Keratinocyte (primary cell): ENCODE measurements at regions not wholly inside any gene's neighbourhood (a gene's known extent, or its start where the extent isn't known, plus 50 kb on each side); places are given as distances from the start of the nearest gene placed in this dataset.

Experiments used
- DNase-seq: peaks from one replicate; pipeline ENCODE4 v3.0.0-alpha.2; 2011; ENCODE audit warnings: low read depth, missing footprints, low spot score
- FAIRE-seq: peaks from 2 replicates; lab custom pipeline; 2011; peaks lifted over from hg19 to GRCh38; lab: Jason Lieb, UNC
- H2AFZ ChIP-seq: 2 replicates; pipeline ENCODE4 v1.6.0; 2012; ENCODE audit warnings: low read length, control low read depth, inconsistent platforms; ENCODE audit not compliant: control insufficient read depth
- H3K27ac ChIP-seq: 2 replicates; pipeline ENCODE4 v1.5.1; 2011; ENCODE audit warnings: low read length; ENCODE audit not compliant: control insufficient read depth, insufficient read depth
- H3K27me3 ChIP-seq: 3 replicates; pipeline ENCODE4 v1.6.0; 2011; ENCODE audit warnings: low read length; ENCODE audit not compliant: control insufficient read depth, insufficient read depth; ENCODE audit errors: extremely low read depth
- H3K36me3 ChIP-seq, 2 experiments: 2 replicates in 1 of 2; 3 replicates in 1 of 2; pipeline ENCODE4 v1.5.1; 2011; ENCODE audit warnings: low read length in 2 of 2, mild to moderate bottlenecking in 1 of 2; ENCODE audit not compliant: control insufficient read depth in 2 of 2, insufficient read depth in 2 of 2; ENCODE audit errors: extremely low read depth in 1 of 2
- H3K4me1 ChIP-seq: 3 replicates; pipeline ENCODE4 v1.5.1; 2011; ENCODE audit warnings: low read length; ENCODE audit not compliant: control insufficient read depth, insufficient read depth; ENCODE audit errors: extremely low read depth
- H3K4me2 ChIP-seq: 3 replicates; pipeline ENCODE4 v1.6.0; 2011; ENCODE audit warnings: low read depth, low read length; ENCODE audit not compliant: control insufficient read depth, insufficient read depth; ENCODE audit errors: extremely low read depth
- H3K4me3 ChIP-seq, 3 experiments: fragments of 200-600 bp in 1 of 3; sonication (generic) in 1 of 3; 2 replicates in 2 of 3; 3 replicates in 1 of 3; pipeline ENCODE4 v1.5.1; 2011 to 2016; ENCODE audit warnings: low read length in 3 of 3, mild to moderate bottlenecking in 3 of 3, control low read depth in 2 of 3, inconsistent platforms in 1 of 3, low read depth in 1 of 3, mixed read lengths in 1 of 3, mixed run types in 1 of 3, moderate library complexity in 1 of 3; ENCODE audit not compliant: control insufficient read depth in 2 of 3, insufficient read depth in 2 of 3; ENCODE audit errors: extremely low read depth in 1 of 3
- H3K79me2 ChIP-seq: 2 replicates; pipeline ENCODE4 v1.6.0; 2012; ENCODE audit warnings: low read length; ENCODE audit not compliant: control insufficient read depth, insufficient read depth
- H3K9ac ChIP-seq: 3 replicates; pipeline ENCODE4 v1.6.0; 2011; ENCODE audit warnings: low read length; ENCODE audit not compliant: control insufficient read depth, insufficient read depth; ENCODE audit errors: extremely low read depth
- H3K9me1 ChIP-seq: 3 replicates; pipeline ENCODE4 v1.6.0; 2011; ENCODE audit warnings: low read length; ENCODE audit not compliant: control insufficient read depth, insufficient read depth; ENCODE audit errors: extremely low read depth
- H3K9me3 ChIP-seq: 2 replicates; pipeline ENCODE4 v1.5.1; 2012; ENCODE audit warnings: low read depth, low read length; ENCODE audit not compliant: control insufficient read depth
- H4K20me1 ChIP-seq: 3 replicates; pipeline ENCODE4 v1.6.0; 2011; ENCODE audit warnings: low read length; ENCODE audit not compliant: control insufficient read depth, insufficient read depth; ENCODE audit errors: extremely low read depth
- CTCF ChIP-seq, 3 experiments: IDR thresholded peaks in 1 of 3; conservative IDR thresholded peaks in 1 of 3; optimal IDR thresholded peaks in 1 of 3; 2 replicates in 2 of 3; 3 replicates in 1 of 3; pipeline versions ENCODE3 to v1.5.1; 2011; ENCODE audit warnings: low read length in 3 of 3, mild to moderate bottlenecking in 3 of 3, moderate library complexity in 2 of 3, control low read depth in 1 of 3, inconsistent platforms in 1 of 3; ENCODE audit not compliant: insufficient read depth in 2 of 3; ENCODE audit errors: extremely low read depth in 1 of 3
- EZH2 ChIP-seq: IDR thresholded peaks from one replicate; pipeline ENCODE4 v1.6.1; 2012; ENCODE audit warnings: inconsistent platforms, mild to moderate bottlenecking, low read length, moderate library complexity
- dilution Hi-C: fragments of 300-500 bp; cut with MboI; formaldehyde crosslinking; loops from one replicate; pipeline ENCODE4 v1.7.0; 2020; ENCODE audit warnings: low sequenced_read_pairs; ENCODE audit not compliant: extremely low pct_ligation_motif_present

DNA sequence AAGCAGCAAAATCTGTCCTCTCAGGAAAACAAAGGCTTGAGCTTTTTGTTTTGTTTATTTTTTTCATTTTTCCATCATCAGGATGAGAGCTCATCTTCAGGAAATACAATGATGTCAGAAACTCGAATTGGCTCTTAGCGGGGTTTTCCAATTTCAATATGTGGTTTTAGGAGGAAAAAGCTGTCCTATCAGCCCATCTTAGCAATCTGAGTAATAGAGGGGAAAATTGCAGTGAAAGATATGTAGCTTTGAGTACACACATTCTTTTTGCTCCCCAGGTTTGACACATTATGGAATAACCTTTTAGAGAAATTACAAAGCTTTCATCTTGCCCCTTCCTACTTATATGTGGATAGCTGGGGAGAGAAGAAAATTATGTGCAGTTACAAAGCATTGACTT, 113.6 kb upstream of the MYO3A start:
- DNase-seq (no peak), FAIRE-seq (no peak)
- no peaks in the 10 kb centered on the region for H3K79me2 ChIP-seq
- dilution Hi-C loops = no loop called here
- no peaks in the 10 kb centered on the region for H4K20me1 ChIP-seq
- H2AFZ ChIP-seq = no peak overlapping the region
- no peak for TF ChIP-seq CTCF (optimal IDR thresholded peaks at IDR 0.05 in 1 of 3, IDR thresholded peaks at IDR 0.05 in 1 of 3, conservative IDR thresholded peaks at IDR 0.05 in 1 of 3; ENCODE audit: extremely low read depth in 1 of 3, insufficient read depth in 2 of 3, low read length in 3 of 3)
- H3K27ac ChIP-seq = no peak overlapping the region
- H3K27me3 ChIP-seq = no peaks in the 10 kb centered on the region
- no peaks in the 10 kb centered on the region for H3K4me1 ChIP-seq
- H3K9me1 ChIP-seq = no peaks in the 10 kb centered on the region
- H3K36me3 ChIP-seq = no peaks in the 10 kb centered on the region
- no peaks in the 10 kb centered on the region for H3K9me3 ChIP-seq
- no peak overlapping the region for H3K4me2 ChIP-seq
- H3K4me3 ChIP-seq = no peak overlapping the region
- no peak overlapping the region for H3K9ac ChIP-seq

GRCh38 chr10:25820874-25821273, 113.2 kb upstream of the MYO3A start:
- no peaks in the 10 kb centered on the region for H3K27me3 ChIP-seq
- no peaks in the 10 kb centered on the region for H3K79me2 ChIP-seq
- H2AFZ ChIP-seq = no peak overlapping the region
- DNase-seq (no peak), FAIRE-seq (no peak)
- TF ChIP-seq CTCF (optimal IDR thresholded peaks at IDR 0.05 in 1 of 3, IDR thresholded peaks at IDR 0.05 in 1 of 3, conservative IDR thresholded peaks at IDR 0.05 in 1 of 3; ENCODE audit: extremely low read depth in 1 of 3, insufficient read depth in 2 of 3, low read length in 3 of 3) = no peak
- TF ChIP-seq EZH2 = no peak
- no peak overlapping the region for H3K9ac ChIP-seq
- H3K9me3 ChIP-seq = no peaks in the 10 kb centered on the region
- H3K4me1 ChIP-seq = no peaks in the 10 kb centered on the region
- no peaks in the 10 kb centered on the region for H3K36me3 ChIP-seq
- no peak overlapping the region for H3K4me2 ChIP-seq
- no peaks in the 10 kb centered on the region for H4K20me1 ChIP-seq
- H3K9me1 ChIP-seq = no peaks in the 10 kb centered on the region
- dilution Hi-C loops = no loop called here
- no peak overlapping the region for H3K27ac ChIP-seq
- no peak overlapping the region for H3K4me3 ChIP-seq
